Heart left ventricle (tissue), 13 donors: ENCODE measurements at regions not wholly inside any gene's neighbourhood (a gene's known extent, or its start where the extent isn't known, plus 50 kb on each side); places are given as distances from the start of the nearest gene placed in this dataset.

Experiments
- CTCF ChIP-seq, 12 donors: fragments of 200-600 bp; sonication (generic) in 4 of 12; IDR thresholded peaks; one replicate each; pipeline versions ENCODE4 v1.5.0 to v1.8.0; 2018 to 2022; ENCODE audit warnings: antibody characterized with exemption in 12 of 12, mild to moderate bottlenecking in 5 of 12
- POLR2A ChIP-seq, 2 donors: fragments of 450-650 bp; IDR thresholded peaks; one replicate each; pipeline ENCODE4 v1.6.1; 2017; ENCODE audit warnings: antibody characterized with exemption in 2 of 2, mild to moderate bottlenecking in 2 of 2, moderate library complexity in 2 of 2
- donor health status: ischemic (EF 13 %, LVEDD 7.1; RV severe dilation, severe dysfunction).
- donor health status: DM: no; HTN: yes; CAD: no.
- donor health status: DM: no; HTN: no; CAD: no.
- donor health status: ischemic (EF 25% LVEDD 6.9; RV normal size, moderate dysfunction).
- donor health status: ischemic (EF 25% LVEDD 5.7; RV mildly dilated, moderate dysfunction).
- donor health status: ischemic (EF 35%, LVEDD 5.7; RV mildly dilated, moderate dysfunction).
- donor health status: nonischemic (EF 11% LVEDD 7.7; RV severe dilation, severe dysfunction).
- donor health status: DM: yes; HTN: yes; CAD: no.
- donor health status: PGD.
- donor health status: ischemic (EF 29% LVEDD 5.4; RV normal size, mild dysfunction).
- donor health status: nonischemic (EF 23%, LVEDD 6.1; RV moderate dilation, normal function).

GRCh38 chr21:25005388-25005787 is 601.9 kb downstream of the MRPL39 start:
- no peak for TF ChIP-seq CTCF (IDR thresholded peaks at IDR 0.05)
- no peak for TF ChIP-seq POLR2A (IDR thresholded peaks at IDR 0.05)
